Lower lobe of right lung (tissue), 2 donors: ENCODE measurements at regions not wholly inside any gene's neighbourhood (a gene's known extent, or its start where the extent isn't known, plus 50 kb on each side); places are given as distances from the start of the nearest gene placed in this dataset.

Experiments used
- ATAC-seq, 2 donors: fragments of 200-7000 bp; cut with Tn5 transposase; one replicate each; pipeline ENCODE4 v1.9.1; 2020 to 2022; ENCODE audit warnings: mild to moderate bottlenecking in 2 of 2, moderate library complexity in 2 of 2
- DNase-seq: peaks from one replicate; pipeline ENCODE4 v3.0.0-alpha.2; 2020
- H3K27ac ChIP-seq: fragments of 200-600 bp; one replicate; pipeline ENCODE4 v1.8.0; 2022
- H3K27me3 ChIP-seq: fragments of 200-600 bp; one replicate; pipeline ENCODE4 v1.8.0; 2022; ENCODE audit warnings: low read depth
- H3K36me3 ChIP-seq: fragments of 200-600 bp; one replicate; pipeline ENCODE4 v1.8.0; 2022; ENCODE audit warnings: mild to moderate bottlenecking
- H3K4me1 ChIP-seq: fragments of 200-600 bp; one replicate; pipeline ENCODE4 v1.8.0; 2022
- H3K4me3 ChIP-seq: fragments of 200-600 bp; one replicate; pipeline ENCODE4 v1.8.0; 2022; ENCODE audit warnings: mild to moderate bottlenecking
- H3K9me3 ChIP-seq: fragments of 200-600 bp; one replicate; pipeline ENCODE4 v1.8.0; 2022
- intact Hi-C: fragments of 100-400 bp; cut with DNase I; formaldehyde crosslinking; loops from one replicate; pipeline ENCODE4 v1.11.0; 2022
- TF ChIP-seq, protein P1 (sequence below): fragments of 200-600 bp; IDR thresholded peaks from one replicate; pipeline ENCODE4 v1.8.0; 2022; ENCODE audit warnings: antibody characterized with exemption, mild to moderate bottlenecking
- donor health status: DM: no; HTN: yes; CAD: no; lungs with severe emphysema.

DNA sequence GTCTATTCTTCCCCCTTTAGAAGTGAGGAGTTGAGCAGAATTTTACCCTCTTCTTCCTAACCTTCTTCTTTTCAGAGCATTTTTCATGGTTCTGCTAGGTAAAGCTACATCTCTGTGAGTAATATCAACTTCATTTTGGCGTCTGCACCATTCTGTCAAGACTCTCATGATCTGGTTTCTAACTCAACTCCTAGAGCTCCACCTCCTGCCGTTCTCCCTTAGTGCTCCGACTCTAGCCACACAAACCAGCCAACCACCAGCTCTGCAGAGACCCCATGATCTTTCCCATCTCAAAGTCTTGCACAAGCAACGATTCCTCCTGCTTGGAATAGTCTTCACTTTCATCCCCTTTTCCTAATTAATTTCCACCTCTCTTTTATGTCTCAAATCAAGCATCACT is 193.9 kb upstream of the TMC3 start:
- ATAC-seq (no peak), DNase-seq (no peak)
- Histone ChIP-seq H3K9me3 (no peaks in the 10 kb centered on the region), H3K36me3 (no peaks in the 10 kb centered on the region), H3K4me3 (no peak overlapping the region), H3K27ac (no peak overlapping the region), H3K4me1 (no peaks in the 10 kb centered on the region), H3K27me3 (no peaks in the 10 kb centered on the region)
- TF ChIP-seq, protein P1, sequence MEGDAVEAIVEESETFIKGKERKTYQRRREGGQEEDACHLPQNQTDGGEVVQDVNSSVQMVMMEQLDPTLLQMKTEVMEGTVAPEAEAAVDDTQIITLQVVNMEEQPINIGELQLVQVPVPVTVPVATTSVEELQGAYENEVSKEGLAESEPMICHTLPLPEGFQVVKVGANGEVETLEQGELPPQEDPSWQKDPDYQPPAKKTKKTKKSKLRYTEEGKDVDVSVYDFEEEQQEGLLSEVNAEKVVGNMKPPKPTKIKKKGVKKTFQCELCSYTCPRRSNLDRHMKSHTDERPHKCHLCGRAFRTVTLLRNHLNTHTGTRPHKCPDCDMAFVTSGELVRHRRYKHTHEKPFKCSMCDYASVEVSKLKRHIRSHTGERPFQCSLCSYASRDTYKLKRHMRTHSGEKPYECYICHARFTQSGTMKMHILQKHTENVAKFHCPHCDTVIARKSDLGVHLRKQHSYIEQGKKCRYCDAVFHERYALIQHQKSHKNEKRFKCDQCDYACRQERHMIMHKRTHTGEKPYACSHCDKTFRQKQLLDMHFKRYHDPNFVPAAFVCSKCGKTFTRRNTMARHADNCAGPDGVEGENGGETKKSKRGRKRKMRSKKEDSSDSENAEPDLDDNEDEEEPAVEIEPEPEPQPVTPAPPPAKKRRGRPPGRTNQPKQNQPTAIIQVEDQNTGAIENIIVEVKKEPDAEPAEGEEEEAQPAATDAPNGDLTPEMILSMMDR: no peak
- intact Hi-C loops: no loop called here

DNA sequence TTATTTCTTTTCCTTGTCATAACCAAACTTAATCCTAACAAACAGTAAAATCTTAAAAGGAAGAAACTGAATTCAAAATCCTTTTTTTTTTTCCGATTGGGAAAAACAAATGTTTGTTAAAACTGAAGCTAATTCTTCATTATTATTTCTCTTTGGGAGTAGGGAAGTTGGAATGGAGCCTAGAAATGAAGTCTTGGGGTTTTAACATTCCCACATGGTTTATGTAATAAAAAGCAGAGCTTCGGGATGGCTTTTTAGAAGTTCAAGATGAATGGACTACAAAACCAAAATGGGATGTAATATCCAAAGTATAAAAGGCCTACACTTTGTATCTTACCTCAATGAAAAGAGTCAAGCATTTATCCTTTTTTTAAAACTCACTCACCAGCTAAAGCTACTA is 189.0 kb upstream of the TMC3 start:
- no peak for DNase-seq
- TF ChIP-seq, protein P1: no peak
- H3K9me3 ChIP-seq: no peaks in the 10 kb centered on the region
- no peaks in the 10 kb centered on the region for H3K4me1 ChIP-seq
- no peaks in the 10 kb centered on the region for H3K36me3 ChIP-seq
- H3K27ac ChIP-seq: no peak overlapping the region
- H3K4me3 ChIP-seq: no peak overlapping the region
- ATAC-seq: no peak
- intact Hi-C loops: no loop called here
- no peaks in the 10 kb centered on the region for H3K27me3 ChIP-seq

- Histone ChIP-seq H3K4me3 (no peak overlapping the region), H3K27ac (no peak overlapping the region), H3K36me3 (no peaks in the 10 kb centered on the region), H3K27me3 (no peaks in the 10 kb centered on the region), H3K4me1 (no peaks in the 10 kb centered on the region), H3K9me3 (no peaks in the 10 kb centered on the region)
- ATAC-seq (no peak), DNase-seq (no peak)
- TF ChIP-seq, protein P1: no peak
- intact Hi-C loops: no loop called here
These were observed 186.4 kb upstream of the TMC3 start for GRCh38 chr15:81560405-81560804.

DNA sequence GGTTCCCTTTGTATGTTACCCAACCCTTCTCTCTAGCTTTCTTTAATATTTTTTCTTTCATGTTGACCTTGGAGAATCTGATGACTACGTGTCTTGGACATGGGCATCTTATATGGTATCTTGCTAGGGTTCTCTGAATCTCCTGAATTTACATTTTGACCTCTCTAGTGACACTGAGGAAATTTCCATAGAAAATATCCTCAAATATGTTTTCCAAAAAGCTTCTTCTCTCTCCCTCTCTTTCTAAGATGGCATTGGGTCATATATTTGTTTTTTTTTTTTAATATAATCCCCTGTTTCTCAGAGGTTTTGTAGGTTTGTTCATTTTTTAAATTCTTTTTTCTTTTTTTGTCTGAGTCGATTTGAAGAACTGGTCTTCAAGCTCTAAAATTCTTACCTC is 184.0 kb upstream of the TMC3 start:
- intact Hi-C loops: no loop called here
- TF ChIP-seq, protein P1: no peak
- DNase-seq (no peak), ATAC-seq (no peak)
- H3K4me1 ChIP-seq: no peaks in the 10 kb centered on the region
- H3K36me3 ChIP-seq: no peaks in the 10 kb centered on the region
- H3K27ac ChIP-seq: no peak overlapping the region
- no peaks in the 10 kb centered on the region for H3K9me3 ChIP-seq
- no peak overlapping the region for H3K4me3 ChIP-seq
- no peaks in the 10 kb centered on the region for H3K27me3 ChIP-seq

- H3K27ac ChIP-seq: no peak overlapping the region
- DNase-seq (no peak), ATAC-seq (no peak)
- intact Hi-C loops: no loop called here
- H3K36me3 ChIP-seq: no peaks in the 10 kb centered on the region
- H3K27me3 ChIP-seq: no peaks in the 10 kb centered on the region
- no peaks in the 10 kb centered on the region for H3K4me1 ChIP-seq
- H3K9me3 ChIP-seq: no peaks in the 10 kb centered on the region
- TF ChIP-seq, protein P1: no peak
- no peak overlapping the region for H3K4me3 ChIP-seq
These were observed 181.3 kb upstream of the TMC3 start for GRCh38 chr15:81555346-81555745.
